ENCODE measurements at regions not wholly inside any gene's neighbourhood (a gene's known extent, or its start where the extent isn't known, plus 50 kb on each side); places are given as distances from the start of the nearest gene placed in this dataset.
A peak's percentile ranks its signal among the peaks of the same experiment; 100 is the strongest.

DNA sequence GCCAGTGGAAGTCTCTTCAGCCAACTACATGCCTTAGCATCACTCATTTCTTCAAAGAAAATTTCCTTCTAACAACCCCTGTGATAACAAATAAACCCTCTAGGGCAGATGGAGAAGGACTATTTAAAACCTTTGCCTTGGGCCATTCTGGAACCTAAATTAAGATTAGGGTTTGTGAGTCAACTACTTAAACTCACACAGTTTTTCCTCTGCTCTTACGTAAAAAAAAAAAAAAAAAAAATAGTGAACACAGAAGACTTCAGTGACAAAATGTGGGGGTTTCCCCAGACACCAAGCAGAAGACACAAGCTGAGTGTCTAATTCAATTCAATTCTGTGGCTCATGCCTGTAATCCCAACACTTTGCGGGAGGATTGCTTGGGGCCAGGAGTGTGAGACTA, 65.8 kb upstream of the ERCC6L2 start:
- no peaks in the 10 kb centered on the region for H3K9me3 ChIP-seq (ENCODE audit: control insufficient read depth in 2 of 2, low read length in 2 of 2)
- no peak overlapping the region for H3K9ac ChIP-seq (ENCODE audit: low read length in 2 of 2)
- H3K36me3 ChIP-seq (ENCODE audit: control insufficient read depth in 2 of 2, insufficient read depth in 2 of 2, low read length in 2 of 2), result peaks cover 0 to 3% of the 10 kb centered on the region in 2 donors
- H3K4me3 ChIP-seq (ENCODE audit: low read length in 2 of 2), result no peak overlapping the region
- no peaks in the 10 kb centered on the region for H3K27me3 ChIP-seq (ENCODE audit: control insufficient read depth in 1 of 2, insufficient read depth in 2 of 2, low read length in 2 of 2)
- H3K27ac ChIP-seq (ENCODE audit: low read length), result no peak overlapping the region
- H3K4me1 ChIP-seq (ENCODE audit: control insufficient read depth, insufficient read depth, low read length), result peaks cover 42% of the 10 kb centered on the region

GRCh38 chr9:95808011-95808410, 67.5 kb upstream of the ERCC6L2 start:
- H3K4me3 ChIP-seq (ENCODE audit: low read length in 2 of 2), result peak overlapping the region in 1 of 2 donors; percentile 52
- no peaks in the 10 kb centered on the region for H3K36me3 ChIP-seq (ENCODE audit: control insufficient read depth in 2 of 2, insufficient read depth in 2 of 2, low read length in 2 of 2)
- no peaks in the 10 kb centered on the region for H3K27me3 ChIP-seq (ENCODE audit: control insufficient read depth in 1 of 2, insufficient read depth in 2 of 2, low read length in 2 of 2)
- no peaks in the 10 kb centered on the region for H3K9me3 ChIP-seq (ENCODE audit: control insufficient read depth in 2 of 2, low read length in 2 of 2)
- peaks cover 35% of the 10 kb centered on the region for H3K4me1 ChIP-seq (ENCODE audit: control insufficient read depth, insufficient read depth, low read length)
- H3K9ac ChIP-seq (ENCODE audit: low read length in 2 of 2), result no peak overlapping the region
- H3K27ac ChIP-seq (ENCODE audit: low read length), result peak overlapping the region; percentile 74

GRCh38 chr9:95807326-95807947, 68.1 kb upstream of the ERCC6L2 start:
- Histone ChIP-seq H3K27ac (ENCODE audit: low read length) (peak overlapping the region; percentile 74), H3K9ac (ENCODE audit: low read length in 2 of 2) (no peak overlapping the region), H3K36me3 (ENCODE audit: control insufficient read depth in 2 of 2, insufficient read depth in 2 of 2, low read length in 2 of 2) (no peaks in the 10 kb centered on the region), H3K9me3 (ENCODE audit: control insufficient read depth in 2 of 2, low read length in 2 of 2) (no peaks in the 10 kb centered on the region), H3K4me3 (ENCODE audit: low read length in 2 of 2) (peak overlapping the region in 1 of 2 donors; percentile 52), H3K4me1 (ENCODE audit: control insufficient read depth, insufficient read depth, low read length) (peaks cover 35% of the 10 kb centered on the region), H3K27me3 (ENCODE audit: control insufficient read depth in 1 of 2, insufficient read depth in 2 of 2, low read length in 2 of 2) (no peaks in the 10 kb centered on the region)

DNA sequence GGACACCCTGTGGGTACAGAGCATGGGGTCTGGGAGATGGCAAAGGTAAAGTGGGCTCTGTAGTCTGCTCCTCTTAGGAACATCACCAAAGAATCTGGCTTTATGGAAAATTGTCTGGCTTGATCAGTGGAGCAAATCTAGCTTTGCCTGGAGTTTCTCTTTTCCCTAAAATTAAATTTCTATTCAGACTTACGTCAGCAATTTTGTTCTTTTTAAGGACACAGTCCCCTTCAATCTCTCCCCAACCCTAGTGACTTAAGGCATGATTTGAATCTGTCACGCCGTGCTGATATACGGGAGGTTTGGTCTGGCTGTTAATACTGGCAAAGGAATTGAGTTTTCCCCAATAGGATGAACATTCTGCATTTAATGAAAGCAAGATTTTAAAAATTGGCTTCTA, 72.3 kb upstream of the ERCC6L2 start:
- Histone ChIP-seq H3K4me1 (ENCODE audit: control insufficient read depth, insufficient read depth, low read length) (peaks cover 19% of the 10 kb centered on the region), H3K4me3 (ENCODE audit: low read length in 2 of 2) (no peak overlapping the region), H3K27me3 (ENCODE audit: control insufficient read depth in 1 of 2, insufficient read depth in 2 of 2, low read length in 2 of 2) (no peaks in the 10 kb centered on the region), H3K36me3 (ENCODE audit: control insufficient read depth in 2 of 2, insufficient read depth in 2 of 2, low read length in 2 of 2) (no peaks in the 10 kb centered on the region), H3K27ac (ENCODE audit: low read length) (no peak overlapping the region), H3K9me3 (ENCODE audit: control insufficient read depth in 2 of 2, low read length in 2 of 2) (no peaks in the 10 kb centered on the region), H3K9ac (ENCODE audit: low read length in 2 of 2) (no peak overlapping the region)

GRCh38 chr9:95801797-95802196, 73.7 kb upstream of the ERCC6L2 start:
- no peaks in the 10 kb centered on the region for H3K9me3 ChIP-seq (ENCODE audit: control insufficient read depth in 2 of 2, low read length in 2 of 2)
- H3K27ac ChIP-seq (ENCODE audit: low read length), result no peak overlapping the region
- H3K27me3 ChIP-seq (ENCODE audit: control insufficient read depth in 1 of 2, insufficient read depth in 2 of 2, low read length in 2 of 2), result no peaks in the 10 kb centered on the region
- no peaks in the 10 kb centered on the region for H3K36me3 ChIP-seq (ENCODE audit: control insufficient read depth in 2 of 2, insufficient read depth in 2 of 2, low read length in 2 of 2)
- H3K4me3 ChIP-seq (ENCODE audit: low read length in 2 of 2), result no peak overlapping the region
- H3K4me1 ChIP-seq (ENCODE audit: control insufficient read depth, insufficient read depth, low read length), result peaks cover 6% of the 10 kb centered on the region
- H3K9ac ChIP-seq (ENCODE audit: low read length in 2 of 2), result no peak overlapping the region

DNA sequence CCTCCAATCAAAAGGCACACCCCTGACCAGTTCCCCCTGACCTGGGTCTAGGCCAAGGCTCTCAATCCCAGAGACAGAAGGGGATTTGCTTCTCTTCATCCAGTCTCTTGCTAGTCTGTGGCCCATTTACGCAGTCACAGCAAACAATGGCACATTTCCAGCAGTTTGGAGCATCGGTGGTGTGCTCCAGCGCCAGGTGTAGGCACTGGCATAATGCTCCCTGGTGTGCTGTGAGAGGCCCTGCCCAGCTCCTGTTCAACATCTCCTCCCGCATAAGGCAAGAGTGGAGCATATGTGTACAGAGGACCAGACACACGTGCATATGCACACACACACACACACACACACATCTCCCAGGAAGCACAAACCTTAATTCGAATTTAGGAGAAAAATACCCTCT, 79.5 kb upstream of the ERCC6L2 start:
- no peaks in the 10 kb centered on the region for H3K36me3 ChIP-seq (ENCODE audit: control insufficient read depth in 2 of 2, insufficient read depth in 2 of 2, low read length in 2 of 2)
- no peaks in the 10 kb centered on the region for H3K9me3 ChIP-seq (ENCODE audit: control insufficient read depth in 2 of 2, low read length in 2 of 2)
- H3K4me3 ChIP-seq (ENCODE audit: low read length in 2 of 2), result no peak overlapping the region
- H3K27ac ChIP-seq (ENCODE audit: low read length), result no peak overlapping the region
- no peaks in the 10 kb centered on the region for H3K27me3 ChIP-seq (ENCODE audit: control insufficient read depth in 1 of 2, insufficient read depth in 2 of 2, low read length in 2 of 2)
- no peaks in the 10 kb centered on the region for H3K4me1 ChIP-seq (ENCODE audit: control insufficient read depth, insufficient read depth, low read length)
- no peak overlapping the region for H3K9ac ChIP-seq (ENCODE audit: low read length in 2 of 2)

- no peaks in the 10 kb centered on the region for H3K9me3 ChIP-seq (ENCODE audit: control insufficient read depth in 2 of 2, low read length in 2 of 2)
- H3K4me3 ChIP-seq (ENCODE audit: low read length in 2 of 2), result no peak overlapping the region
- H3K27me3 ChIP-seq (ENCODE audit: control insufficient read depth in 1 of 2, insufficient read depth in 2 of 2, low read length in 2 of 2), result no peaks in the 10 kb centered on the region
- no peak overlapping the region for H3K27ac ChIP-seq (ENCODE audit: low read length)
- H3K9ac ChIP-seq (ENCODE audit: low read length in 2 of 2), result no peak overlapping the region
- no peaks in the 10 kb centered on the region for H3K4me1 ChIP-seq (ENCODE audit: control insufficient read depth, insufficient read depth, low read length)
- no peaks in the 10 kb centered on the region for H3K36me3 ChIP-seq (ENCODE audit: control insufficient read depth in 2 of 2, insufficient read depth in 2 of 2, low read length in 2 of 2)
Measured at GRCh38 chr9:95793924-95794828, 81.3 kb upstream of the ERCC6L2 start.

GRCh38 chr9:95791695-95792094, 83.8 kb upstream of the ERCC6L2 start:
- Histone ChIP-seq H3K9ac (ENCODE audit: low read length in 2 of 2) (no peak overlapping the region), H3K4me1 (ENCODE audit: control insufficient read depth, insufficient read depth, low read length) (no peaks in the 10 kb centered on the region), H3K27me3 (ENCODE audit: control insufficient read depth in 1 of 2, insufficient read depth in 2 of 2, low read length in 2 of 2) (no peaks in the 10 kb centered on the region), H3K27ac (ENCODE audit: low read length) (no peak overlapping the region), H3K4me3 (ENCODE audit: low read length in 2 of 2) (no peak overlapping the region), H3K36me3 (ENCODE audit: control insufficient read depth in 2 of 2, insufficient read depth in 2 of 2, low read length in 2 of 2) (no peaks in the 10 kb centered on the region), H3K9me3 (ENCODE audit: control insufficient read depth in 2 of 2, low read length in 2 of 2) (no peaks in the 10 kb centered on the region)

DNA sequence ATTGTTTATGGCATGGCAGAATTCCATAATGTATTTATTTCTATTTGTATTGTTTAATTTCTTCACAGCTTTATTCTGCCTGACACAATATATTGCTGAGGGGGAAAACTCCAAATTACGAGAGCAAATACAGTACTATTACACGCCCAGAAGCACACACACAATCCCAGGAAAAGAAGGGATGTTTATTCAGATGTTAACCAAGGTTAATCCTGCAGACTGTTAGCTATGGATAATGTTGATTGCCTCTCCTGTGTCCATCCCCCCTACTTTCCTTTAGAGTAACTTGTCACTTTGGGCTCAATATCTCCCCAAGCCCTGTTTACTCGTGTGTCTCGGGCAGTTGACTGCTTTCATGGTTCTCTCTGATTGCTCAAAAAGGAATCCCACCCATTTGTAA, 84.2 kb upstream of the ERCC6L2 start:
- H3K9ac ChIP-seq (ENCODE audit: low read length in 2 of 2), result no peak overlapping the region
- H3K9me3 ChIP-seq (ENCODE audit: control insufficient read depth in 2 of 2, low read length in 2 of 2), result no peaks in the 10 kb centered on the region
- H3K4me1 ChIP-seq (ENCODE audit: control insufficient read depth, insufficient read depth, low read length), result no peaks in the 10 kb centered on the region
- no peaks in the 10 kb centered on the region for H3K27me3 ChIP-seq (ENCODE audit: control insufficient read depth in 1 of 2, insufficient read depth in 2 of 2, low read length in 2 of 2)
- H3K36me3 ChIP-seq (ENCODE audit: control insufficient read depth in 2 of 2, insufficient read depth in 2 of 2, low read length in 2 of 2), result no peaks in the 10 kb centered on the region
- H3K27ac ChIP-seq (ENCODE audit: low read length), result no peak overlapping the region
- no peak overlapping the region for H3K4me3 ChIP-seq (ENCODE audit: low read length in 2 of 2)

GRCh38 chr9:95788521-95788991, 86.9 kb upstream of the ERCC6L2 start:
- Histone ChIP-seq H3K27me3 (ENCODE audit: control insufficient read depth in 1 of 2, insufficient read depth in 2 of 2, low read length in 2 of 2) (no peaks in the 10 kb centered on the region), H3K36me3 (ENCODE audit: control insufficient read depth in 2 of 2, insufficient read depth in 2 of 2, low read length in 2 of 2) (no peaks in the 10 kb centered on the region), H3K4me3 (ENCODE audit: low read length in 2 of 2) (no peak overlapping the region), H3K9me3 (ENCODE audit: control insufficient read depth in 2 of 2, low read length in 2 of 2) (no peaks in the 10 kb centered on the region), H3K9ac (ENCODE audit: low read length in 2 of 2) (no peak overlapping the region), H3K27ac (ENCODE audit: low read length) (no peak overlapping the region), H3K4me1 (ENCODE audit: control insufficient read depth, insufficient read depth, low read length) (peaks cover 5% of the 10 kb centered on the region)

DNA sequence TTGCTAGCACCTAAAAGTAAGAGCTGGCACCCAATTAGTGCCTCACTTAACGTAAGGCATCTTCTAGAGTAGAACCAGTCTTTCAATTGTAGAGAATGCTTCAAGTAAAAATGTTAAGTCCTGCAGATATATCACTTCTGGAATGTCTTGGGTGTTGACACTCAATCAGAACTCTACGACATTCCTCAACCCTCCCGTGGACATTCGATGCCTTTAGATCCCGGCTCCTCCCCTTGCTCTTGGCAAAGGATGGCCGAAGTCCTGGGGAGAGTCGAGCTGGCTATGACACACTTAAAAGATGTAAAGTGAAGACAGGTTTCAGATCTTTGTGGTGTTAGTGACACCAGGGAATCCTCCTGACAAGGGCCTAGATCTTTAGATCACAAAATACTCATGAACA, 87.5 kb upstream of the ERCC6L2 start:
- Histone ChIP-seq H3K36me3 (ENCODE audit: control insufficient read depth in 2 of 2, insufficient read depth in 2 of 2, low read length in 2 of 2) (no peaks in the 10 kb centered on the region), H3K27ac (ENCODE audit: low read length) (no peak overlapping the region), H3K4me1 (ENCODE audit: control insufficient read depth, insufficient read depth, low read length) (peaks cover 5% of the 10 kb centered on the region), H3K27me3 (ENCODE audit: control insufficient read depth in 1 of 2, insufficient read depth in 2 of 2, low read length in 2 of 2) (no peaks in the 10 kb centered on the region), H3K4me3 (ENCODE audit: low read length in 2 of 2) (no peak overlapping the region), H3K9me3 (ENCODE audit: control insufficient read depth in 2 of 2, low read length in 2 of 2) (no peaks in the 10 kb centered on the region), H3K9ac (ENCODE audit: low read length in 2 of 2) (no peak overlapping the region)

Data from stomach smooth muscle (tissue), 2 donors.